Activated effector memory CD4-positive, alpha-beta T cell treated with Interleukin-2 at 50 U/mL for 16 hours (primary cell): ENCODE measurements at regions not wholly inside any gene's neighbourhood (a gene's known extent, or its start where the extent isn't known, plus 50 kb on each side); places are given as distances from the start of the nearest gene placed in this dataset.
"Not testable (repeated sequence)": the region's sequence is repeated elsewhere in the genome, so short reads cannot be mapped to it uniquely, and the experiment has no call there.

Experiments
- DNase-seq: peaks from one replicate; pipeline ENCODE4 v3.0.0-alpha.2; 2020

DNA sequence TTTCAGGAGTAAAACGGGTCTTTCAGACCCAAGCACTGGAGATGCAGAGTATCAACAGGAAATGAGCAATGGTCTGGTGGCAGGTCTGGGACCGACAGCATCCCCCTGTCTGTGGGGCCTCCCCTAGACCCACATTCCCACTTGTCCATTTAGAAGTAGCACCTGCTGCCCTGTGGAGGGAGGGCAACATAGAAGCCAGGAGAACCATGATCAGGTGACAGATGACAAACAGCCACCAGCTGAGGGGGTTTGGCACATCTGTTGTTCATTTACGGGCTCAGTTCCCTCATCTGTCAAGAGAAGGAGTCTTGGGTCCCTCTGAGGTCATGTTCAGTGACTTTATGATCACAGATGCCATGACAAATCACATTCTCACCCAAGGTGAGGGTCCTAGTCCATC is 77.9 kb upstream of the SLC66A3 start:
- DNase-seq = no peak

DNA sequence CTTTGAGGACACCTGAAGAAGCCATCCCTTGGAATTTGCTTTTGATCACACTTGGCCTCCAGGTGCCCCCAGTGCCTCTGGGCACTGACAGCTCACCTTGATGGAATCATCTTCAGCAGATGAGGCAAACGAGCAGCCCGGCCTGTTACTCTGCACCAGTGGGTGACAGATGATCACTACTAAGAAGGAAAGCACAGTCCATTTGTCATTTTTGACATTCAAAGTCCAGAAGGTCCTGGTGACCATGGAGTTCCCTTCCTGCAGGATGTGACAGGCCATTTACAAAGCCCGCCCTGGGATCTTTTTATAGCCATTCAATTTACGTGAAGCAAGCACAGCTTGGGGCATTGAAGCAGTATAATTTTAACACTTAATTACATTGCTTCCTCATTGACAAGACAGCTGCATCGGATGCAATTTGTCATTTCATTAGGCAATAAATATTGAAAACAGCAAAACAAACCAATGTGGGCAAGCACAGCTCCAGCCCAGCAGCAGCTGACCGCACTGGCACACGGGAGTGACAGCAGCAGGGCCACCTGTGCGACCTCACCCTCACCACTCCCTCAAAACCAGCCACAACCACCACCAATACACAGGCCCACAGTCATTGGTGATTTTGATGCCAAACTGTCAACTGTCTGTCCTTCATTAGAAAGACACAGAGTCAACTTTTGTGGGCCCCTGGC is 76.0 kb upstream of the SLC66A3 start:
- no peak for DNase-seq

DNA sequence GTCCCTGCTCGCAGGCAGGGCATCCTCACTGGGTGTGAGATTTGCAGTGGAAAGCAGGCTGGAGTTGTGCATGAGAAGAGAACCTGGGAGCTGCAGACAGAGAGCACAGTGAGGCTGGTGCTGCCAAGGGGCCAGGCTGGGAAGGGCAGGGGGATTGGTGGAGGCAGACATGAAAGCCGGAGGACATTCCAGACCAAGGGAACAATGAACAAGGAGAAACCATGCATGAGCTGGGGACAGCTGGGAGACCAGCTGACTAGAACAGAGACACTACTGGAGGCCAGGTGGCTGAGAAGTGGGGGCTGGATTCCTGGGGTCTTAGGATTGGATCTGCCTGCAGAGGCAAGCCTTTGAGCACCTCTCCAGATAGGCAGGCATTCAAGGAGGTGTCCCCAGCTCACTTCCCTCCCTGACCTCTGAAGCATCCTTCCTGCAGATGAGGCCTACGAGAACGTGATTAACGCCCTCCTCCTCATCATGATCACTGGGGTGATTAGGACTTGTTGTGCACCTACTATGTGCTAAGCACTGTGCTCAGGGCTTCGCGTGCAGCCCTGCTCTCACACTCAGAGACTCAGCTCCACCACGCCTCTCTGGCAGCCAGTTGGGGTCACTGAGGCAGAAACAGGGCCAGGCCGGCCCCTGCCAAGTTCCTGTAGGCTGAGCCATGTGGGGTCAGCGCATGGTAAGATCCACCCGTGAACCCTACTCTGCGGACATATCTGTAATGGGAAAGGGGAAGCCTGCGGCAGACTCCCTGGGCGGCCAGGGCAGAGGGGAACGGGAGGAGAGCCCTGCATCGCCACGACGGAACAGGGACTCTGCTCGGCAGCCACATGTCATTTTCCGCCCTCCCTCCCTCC is 74.8 kb upstream of the SLC66A3 start:
- no peak for DNase-seq

DNA sequence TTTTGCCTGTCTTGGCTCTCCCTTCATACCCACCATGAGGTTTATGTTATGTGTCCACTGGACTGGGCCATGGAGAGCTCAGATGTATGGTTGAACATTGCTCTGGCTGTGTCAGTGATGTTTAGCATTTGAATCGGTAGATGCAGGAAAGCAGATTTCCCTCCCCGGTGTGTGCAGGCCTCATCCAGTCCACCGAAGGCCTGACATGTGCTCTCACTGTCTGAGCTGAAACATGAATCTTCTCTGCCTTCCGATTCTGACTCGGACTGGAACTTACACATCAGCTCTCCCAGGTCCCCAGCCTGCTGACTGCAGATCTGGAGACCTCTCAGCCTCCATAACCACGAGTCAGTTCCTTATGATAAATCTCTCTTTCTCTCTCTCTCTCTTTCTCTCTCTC is 72.4 kb upstream of the SLC66A3 start:
- DNase-seq = no peak

DNA sequence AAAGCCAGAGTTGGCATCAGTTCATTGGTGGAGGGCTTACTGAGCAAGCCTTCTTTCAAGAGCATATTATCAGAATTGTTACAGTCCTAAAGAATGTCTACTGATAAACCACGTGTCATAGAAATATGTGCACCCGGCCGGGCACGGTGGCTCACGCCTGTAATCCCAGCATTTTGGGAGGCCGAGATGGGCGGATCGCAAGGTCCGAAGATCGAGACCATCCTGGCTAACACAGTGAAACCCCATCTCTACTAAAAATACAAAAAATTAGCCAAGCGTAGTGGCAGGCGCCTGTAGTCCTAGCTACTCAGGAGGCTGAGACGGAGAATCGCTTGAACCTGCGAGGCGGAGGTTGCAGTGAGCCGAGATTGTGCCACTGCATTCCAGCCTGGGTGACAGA is 66.4 kb upstream of the SLC66A3 start:
- DNase-seq = not testable (repeated sequence)

DNA sequence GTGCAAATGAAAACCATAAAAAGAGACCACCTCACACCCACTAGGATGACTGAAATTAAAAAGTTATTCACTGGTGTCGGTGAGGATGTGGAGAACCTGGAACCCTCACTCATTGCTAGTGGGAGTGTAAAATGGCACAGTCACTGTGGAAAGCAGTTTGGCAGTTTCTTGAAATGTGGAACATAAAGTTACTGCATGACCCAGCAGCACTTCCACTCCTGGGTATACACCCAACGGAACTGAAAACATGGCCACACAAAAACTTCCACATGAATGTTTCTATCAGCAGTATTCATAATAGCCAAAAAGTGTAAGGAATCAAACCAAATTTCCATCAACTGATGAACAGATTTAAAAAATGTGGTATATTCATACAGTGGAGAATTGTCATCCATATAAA is 65.1 kb upstream of the SLC66A3 start:
- DNase-seq = no peak

DNA sequence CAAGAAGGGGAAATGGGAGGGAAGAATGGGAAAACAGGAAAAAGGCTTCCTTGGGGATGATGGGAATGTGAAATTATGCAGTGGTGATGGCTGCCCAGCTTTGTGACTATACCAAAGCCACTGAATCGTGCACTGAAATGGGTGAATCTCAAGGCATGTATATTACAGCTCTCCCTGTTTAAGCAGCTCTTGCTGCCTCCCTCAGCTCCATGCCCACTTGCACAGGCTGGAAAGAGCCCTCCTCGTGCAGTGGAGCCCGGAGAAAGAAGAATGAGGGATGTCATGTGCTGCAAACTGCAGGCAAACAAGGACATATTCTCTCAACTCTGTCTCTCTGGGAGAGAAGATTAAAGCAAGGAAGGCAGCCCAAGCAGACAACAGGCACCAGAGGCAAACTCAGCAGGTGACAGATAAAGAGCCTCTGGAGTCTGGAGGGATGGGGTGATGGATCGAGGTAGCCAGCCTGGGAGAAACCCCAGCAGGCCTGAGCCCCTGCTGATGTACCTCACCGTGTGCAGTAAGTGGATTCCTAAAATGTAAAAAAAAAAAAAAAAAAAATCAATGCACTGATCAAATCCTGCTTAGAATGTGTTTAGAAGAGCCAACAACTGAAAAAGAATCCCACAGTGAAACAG is 62.4 kb upstream of the SLC66A3 start:
- DNase-seq = no peak

DNA sequence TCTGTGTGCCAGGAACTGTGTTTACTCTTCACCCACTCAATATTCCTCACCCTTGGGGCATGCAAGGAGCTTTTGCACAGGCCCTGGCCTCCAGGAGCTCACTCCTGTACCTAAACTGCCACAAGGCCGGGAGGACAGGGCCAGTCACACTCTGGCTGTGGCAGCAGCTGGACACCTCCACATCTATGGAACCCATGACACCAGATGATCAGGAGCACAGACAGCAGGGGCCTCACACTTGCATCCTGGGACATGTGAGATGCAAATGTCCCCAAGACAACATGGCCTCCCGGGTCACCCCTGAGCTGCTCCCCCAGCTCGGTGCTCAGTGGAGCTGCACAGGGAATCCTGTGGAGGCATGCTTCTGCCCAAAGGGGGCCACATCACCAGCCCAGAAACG is 61.8 kb upstream of the SLC66A3 start:
- no peak for DNase-seq

DNA sequence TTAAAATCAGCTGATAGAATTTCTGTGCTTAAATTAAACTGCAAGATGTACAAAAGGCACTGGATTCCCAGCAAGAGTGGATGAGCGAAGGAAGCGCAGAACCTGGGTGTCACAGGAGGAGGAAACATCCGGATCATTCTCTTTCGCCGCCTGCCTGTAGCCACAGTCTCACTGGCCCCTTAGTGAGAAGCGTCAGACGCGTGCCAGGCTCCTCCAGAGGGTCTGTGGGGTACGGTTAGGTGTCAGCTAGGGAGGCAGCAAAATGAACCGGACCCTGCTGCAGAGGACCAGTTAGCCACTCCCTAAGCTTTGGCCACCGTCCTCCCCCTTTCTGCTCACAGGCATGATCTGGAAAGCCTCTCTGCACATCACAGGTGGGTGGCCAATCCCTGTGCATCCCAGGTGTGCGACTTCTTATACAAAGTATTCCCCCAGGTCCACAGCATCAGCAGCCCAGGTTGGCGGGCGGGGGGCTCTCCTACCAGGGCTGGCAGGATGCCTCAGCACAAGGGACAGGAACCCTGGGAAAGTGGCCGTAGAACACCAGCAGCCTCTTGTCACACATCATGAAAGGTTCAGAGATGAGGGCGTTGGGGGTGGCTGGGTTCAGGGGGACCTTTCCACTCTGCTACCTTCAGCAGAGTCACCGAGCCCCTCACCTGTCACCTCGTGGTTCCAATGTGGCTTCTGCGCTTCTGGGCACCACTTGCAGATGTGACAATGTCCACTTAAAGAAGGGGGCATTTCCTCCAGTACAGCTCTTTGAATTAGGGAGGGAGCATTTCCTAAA is 61.1 kb upstream of the SLC66A3 start:
- DNase-seq = no peak

DNA sequence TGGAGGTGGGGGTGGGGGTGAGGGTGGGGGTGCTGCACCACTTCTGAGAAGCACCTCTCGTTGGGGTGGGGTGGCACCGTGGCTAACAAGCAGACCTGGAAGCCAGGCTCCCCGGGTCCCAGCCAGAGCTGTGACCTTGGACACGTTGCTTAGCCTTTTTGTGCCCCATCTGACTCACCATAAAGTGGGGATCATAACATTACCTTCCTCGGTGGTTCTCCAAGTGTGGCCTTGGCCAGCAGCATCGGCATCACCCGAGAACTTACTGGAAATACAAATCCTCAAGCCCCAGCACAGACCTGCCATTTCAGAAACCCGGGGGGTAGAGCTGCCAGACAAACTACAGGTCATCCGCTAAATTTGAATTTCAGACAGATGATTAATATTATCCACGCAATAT is 58.7 kb upstream of the SLC66A3 start:
- DNase-seq = no peak

DNA sequence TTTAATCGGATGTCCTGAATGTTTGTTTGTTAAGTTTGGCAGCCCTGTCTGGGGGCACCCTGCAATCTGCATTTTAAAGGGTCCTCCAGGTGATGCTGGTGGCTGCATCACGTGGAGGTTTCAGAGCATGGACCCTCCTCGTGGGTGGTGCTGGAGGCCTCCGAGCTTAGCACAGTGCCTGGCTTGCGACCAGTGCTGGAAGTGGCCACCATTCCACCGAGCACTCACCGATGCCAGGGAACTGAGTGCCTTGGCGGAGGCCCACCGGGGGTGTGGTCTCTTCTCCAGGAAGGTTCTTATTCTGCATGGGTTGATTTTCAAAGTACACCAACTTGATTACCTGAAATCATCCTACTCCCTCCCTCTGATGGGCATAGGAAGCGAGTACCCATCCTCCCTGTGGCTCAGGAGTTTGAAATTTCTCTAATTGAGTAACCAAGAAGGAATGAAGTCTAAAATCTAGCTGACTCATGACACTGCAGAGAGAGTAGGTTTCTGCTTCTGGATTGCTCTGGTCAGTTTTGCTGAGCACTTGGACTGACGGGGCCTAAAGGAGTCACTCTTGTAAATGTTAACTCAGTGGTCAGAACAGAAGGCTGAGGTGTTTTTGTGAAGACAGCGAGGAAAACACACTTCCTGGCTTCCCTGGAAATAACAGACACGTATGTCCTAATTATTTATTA is 58.1 kb upstream of the SLC66A3 start:
- no peak for DNase-seq

DNA sequence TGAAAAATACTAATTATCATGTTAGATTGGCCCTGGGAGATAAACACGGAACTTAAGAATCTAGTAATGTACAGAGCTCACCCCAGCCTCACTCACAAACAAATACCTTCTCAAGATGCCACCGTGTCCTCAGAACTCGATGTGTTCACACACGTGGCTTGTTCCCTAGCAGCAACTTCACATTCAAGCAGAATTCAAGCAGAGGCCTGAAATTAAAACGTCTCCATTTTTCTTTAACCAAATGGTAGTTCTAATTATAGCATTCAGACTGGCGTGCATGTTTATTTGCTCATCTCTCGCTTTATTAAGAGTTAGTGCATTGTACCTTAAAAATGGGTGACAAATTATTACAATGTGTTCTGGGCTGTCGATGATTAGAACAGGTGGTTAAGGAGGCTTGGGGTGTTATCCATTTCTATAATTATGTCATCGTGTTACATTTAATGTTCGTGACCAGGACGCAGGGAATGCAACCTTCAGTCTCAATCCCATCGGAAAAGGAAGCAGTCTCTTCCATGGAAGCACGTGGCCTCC is 57.3 kb upstream of the SLC66A3 start:
- no peak for DNase-seq

DNA sequence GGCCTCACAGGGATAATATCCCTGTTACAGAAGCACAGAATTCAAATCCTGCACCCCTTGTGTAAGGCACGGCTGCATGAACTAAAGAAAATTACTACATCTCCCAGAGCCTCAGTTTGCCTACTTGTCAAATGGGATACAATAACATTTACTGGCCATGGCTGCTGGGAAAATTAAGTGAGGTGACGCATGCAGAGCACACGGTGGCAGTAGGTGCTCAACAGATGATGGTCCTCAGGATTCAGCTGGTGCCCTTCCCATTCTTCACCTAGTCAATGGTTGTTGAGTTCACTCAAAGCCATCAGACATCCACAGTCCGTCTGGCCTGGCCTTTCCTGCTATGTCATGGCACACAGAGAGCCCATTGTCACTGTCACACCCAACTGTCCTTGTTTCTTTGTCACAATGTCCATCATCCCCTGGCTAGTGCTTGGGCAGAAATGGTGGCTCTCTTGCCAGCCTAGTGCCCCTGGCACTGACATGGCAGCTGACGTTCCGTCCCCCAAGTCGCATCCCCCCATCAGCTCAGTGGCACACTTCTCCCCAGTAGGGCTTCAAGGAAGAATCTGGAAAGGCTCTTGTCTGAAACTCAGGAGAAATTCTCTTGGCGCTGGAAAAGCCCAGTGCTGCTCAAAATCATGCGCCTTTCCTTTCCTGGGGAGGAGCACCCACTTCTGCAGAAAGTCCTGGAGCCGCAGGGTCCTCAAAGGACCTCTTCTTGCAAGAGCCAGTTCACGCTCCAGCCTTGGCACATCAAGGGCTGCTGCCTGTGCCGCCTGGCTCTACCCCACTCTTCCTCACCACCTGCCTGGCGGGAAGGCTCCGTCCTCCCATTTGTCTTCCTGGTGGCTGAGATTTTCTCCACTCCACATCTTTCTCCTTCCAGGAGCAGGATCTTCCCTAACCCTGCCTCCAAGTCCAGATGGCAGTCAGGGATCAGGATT is 55.9 kb upstream of the SLC66A3 start:
- no peak for DNase-seq

DNA sequence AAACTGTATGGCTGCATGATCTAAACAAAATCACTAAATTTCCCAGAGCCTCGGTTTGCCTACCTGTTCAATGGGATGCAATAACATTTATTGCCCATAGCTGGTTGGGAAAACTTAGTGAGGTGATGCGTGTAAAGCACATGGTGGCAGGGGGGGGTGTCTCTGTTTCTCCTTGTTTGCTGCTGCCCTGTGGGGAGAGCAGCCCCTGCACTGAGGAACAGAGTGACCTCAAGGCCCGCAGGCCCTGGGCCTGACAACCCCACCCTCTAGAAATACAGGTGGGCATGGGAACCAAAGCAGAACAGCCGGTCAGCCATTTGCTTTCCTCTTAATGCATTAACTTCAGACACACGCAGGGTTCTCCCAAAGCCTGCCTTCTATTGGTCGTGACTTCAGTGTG is 55.1 kb upstream of the SLC66A3 start:
- no peak for DNase-seq

DNA sequence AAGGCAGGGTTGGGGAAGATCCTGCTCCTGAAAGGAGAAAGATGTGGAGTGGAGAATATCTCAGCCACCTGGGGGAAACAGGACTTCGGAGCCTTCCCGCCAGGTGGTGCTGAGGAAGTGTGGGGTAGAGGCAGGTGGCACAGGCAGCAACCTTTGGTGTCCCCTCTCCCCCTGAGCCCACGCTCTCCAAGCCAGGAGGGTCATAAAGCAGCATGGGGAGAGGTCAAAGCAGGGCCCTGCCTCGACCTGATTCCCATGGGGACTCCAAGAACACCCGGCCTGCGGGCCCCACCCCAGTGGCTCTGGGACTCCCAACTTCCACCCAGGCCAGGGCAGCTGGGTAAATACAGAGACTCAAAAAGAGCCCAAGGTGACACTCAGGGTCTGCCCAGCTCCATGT is 54.3 kb upstream of the SLC66A3 start:
- no peak for DNase-seq

DNA sequence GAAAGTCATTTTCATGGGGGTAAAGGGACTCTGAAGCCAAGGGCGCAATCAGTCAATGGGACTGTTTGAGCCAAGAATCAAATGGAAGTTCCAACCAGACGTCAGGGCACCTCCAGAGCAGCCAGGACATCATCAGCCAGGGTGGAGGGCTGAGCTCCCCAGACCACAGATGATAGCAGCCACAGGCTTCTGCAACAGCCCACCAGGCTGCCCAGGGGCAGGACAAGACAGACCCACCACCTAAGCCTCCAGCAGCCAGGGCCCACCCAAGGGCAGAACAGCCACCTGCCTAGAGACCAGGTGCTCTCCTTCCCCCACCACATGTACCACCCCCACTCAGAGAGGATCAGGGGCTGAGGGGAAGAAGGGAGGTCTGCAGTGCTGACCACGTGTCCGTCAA is 53.8 kb upstream of the SLC66A3 start:
- DNase-seq = no peak

DNA sequence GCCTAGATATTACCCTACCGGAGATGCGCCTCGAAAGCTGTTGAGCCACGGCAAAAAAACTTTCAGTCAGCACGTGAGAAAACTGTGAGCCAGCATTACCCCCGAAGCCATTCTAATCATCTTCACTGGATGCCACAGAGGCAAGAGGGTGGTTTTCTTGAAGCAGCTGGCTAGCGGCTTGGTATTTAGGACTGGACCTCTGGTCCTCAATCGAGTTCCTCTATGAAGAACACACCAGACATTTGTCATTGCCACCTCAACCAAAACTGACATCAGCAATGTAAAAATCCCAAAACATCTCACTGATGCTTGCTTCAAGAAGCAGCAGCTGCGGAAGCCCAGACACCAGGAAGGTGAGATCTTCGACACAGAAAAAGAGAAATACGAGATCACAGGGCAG is 52.8 kb upstream of the SLC66A3 start:
- no peak for DNase-seq

DNA sequence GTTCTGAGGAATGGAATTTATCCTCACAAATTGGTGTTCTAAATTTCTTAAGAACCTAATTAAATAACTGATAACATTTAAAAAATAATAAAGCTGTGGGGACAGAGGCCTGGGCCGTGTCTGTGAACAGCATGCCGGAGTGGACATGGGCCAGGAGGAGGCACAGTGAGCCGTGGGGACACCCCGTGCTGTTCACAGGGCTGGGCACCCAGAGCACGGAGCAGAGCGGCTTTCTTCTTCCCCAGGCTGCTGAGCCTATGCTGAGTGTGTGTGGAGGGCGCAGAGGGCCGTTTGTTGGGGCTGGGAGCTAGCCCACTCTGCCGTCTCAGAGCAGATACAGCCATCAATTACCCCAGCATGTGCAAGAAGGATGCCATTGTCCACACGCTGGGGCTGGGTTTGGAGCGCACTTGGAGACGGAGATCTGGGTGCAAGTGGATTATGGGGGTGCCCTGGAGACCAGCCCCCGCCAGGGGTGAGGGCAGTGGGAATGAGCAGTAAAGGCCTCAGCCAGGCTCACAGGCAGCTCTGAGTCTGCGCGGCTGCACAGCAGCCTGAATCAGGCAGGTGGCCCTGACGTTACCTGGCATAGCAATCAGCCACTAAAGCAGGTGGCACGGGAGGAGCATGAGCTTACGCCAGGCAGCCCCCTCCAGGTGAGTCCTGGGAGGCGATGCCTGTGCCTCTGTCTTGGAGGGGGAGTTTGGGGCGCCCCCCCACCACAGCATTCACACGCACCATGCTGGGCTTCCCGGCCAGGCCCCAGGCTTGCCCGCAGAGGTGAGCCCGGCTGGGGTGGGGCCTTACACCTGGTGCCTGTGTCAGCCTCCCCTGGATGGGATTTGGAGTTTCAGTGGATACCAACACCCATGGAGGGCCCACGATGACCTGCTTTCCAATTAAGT is 52.1 kb upstream of the SLC66A3 start:
- DNase-seq = no peak

DNA sequence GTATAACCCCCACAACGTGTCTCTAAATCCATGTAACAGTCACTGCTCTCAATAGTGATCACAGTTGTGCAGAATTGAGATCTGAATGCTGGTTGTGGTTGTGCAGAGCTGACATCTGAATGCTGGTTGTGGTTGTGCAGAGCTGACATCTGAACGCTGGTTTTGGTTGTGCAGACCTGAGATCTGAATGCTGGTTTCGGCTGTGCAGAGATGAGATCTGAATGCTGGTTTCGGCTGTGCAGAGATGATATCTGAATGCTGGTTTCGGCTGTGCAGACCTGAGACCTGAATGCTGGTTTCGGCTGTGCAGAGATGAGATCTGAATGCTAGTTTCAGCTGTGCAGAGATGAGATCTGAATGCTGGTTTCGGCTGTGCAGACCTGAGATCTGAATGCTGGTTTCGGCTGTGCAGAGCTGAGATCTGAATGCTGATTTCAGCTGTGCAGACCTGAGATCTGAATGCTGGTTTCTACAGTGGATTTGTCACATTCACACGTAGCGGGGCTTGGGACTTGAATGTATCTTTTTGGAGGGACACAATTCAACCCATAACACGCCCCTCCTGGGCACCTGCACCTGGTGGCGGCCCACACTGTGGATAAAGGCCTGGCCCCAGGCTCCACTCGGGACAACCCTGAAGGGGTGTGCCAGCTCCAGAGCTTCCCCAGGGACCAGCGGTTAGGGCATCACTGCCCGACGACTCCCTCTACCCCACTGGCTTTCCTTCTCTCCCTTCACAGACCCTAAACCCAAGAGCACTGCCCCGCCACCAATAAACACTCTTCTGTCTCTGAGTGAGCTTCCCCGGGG is 51.1 kb upstream of the SLC66A3 start:
- peak; percentile 14 for DNase-seq
